Activated T-helper 1 cell treated with anti-CD3 and anti-CD28 coated beads, Interleukin-12 subunit alpha, Interleukin-12 subunit beta, Interleukin-2, Interleukin-4 antibody, amounts not matched to agents 30 ng/mL and 10 ng/mL and 1 ng/mL, durations not matched to agents 14 hours and 24 hours and 36 hours (primary cell): ENCODE measurements at regions not wholly inside any gene's neighbourhood (a gene's known extent, or its start where the extent isn't known, plus 50 kb on each side); places are given as distances from the start of the nearest gene placed in this dataset.
"Not testable (repeated sequence)": the region's sequence is repeated elsewhere in the genome, so short reads cannot be mapped to it uniquely, and the experiment has no call there.

Experiments used
- DNase-seq: peaks from one replicate; pipeline ENCODE4 v3.0.0; 2021; ENCODE audit warnings: low spot score
- H3K27ac Mint-ChIP-seq: one replicate; pipeline ENCODE4 v1.8.0; 2021; ENCODE audit warnings: mild to moderate bottlenecking, mixed read lengths
- H3K27me3 Mint-ChIP-seq: one replicate; pipeline ENCODE4 v1.8.0; 2022; ENCODE audit warnings: mild to moderate bottlenecking, moderate library complexity, mixed read lengths; ENCODE audit not compliant: insufficient read depth
- H3K36me3 Mint-ChIP-seq: one replicate; pipeline ENCODE4 v1.8.0; 2021; ENCODE audit warnings: low read depth, mixed read lengths
- H3K4me1 Mint-ChIP-seq: one replicate; pipeline ENCODE4 v1.8.0; 2021; ENCODE audit warnings: low read depth, mixed read lengths
- H3K4me3 Mint-ChIP-seq: one replicate; pipeline ENCODE4 v1.8.0; 2021; ENCODE audit warnings: mild to moderate bottlenecking, moderate library complexity, mixed read lengths
- H3K9me3 Mint-ChIP-seq: one replicate; pipeline ENCODE4 v1.8.0; 2021; ENCODE audit warnings: mixed read lengths
- intact Hi-C: fragments of 100-400 bp; cut with micrococcal nuclease; formaldehyde crosslinking; loops from one replicate; pipeline ENCODE4 v1.15.1; 2024

- Mint-ChIP-seq H3K4me1 (peaks cover 6% of the 10 kb centered on the region), H3K4me3 (no peak overlapping the region), H3K27ac (no peak overlapping the region), H3K27me3 (peaks cover 5% of the 10 kb centered on the region), H3K36me3 (no peaks in the 10 kb centered on the region), H3K9me3 (no peaks in the 10 kb centered on the region)
- no peak for DNase-seq
- intact Hi-C loops: loop anchor here (2.0 kb wide), 1 partner anchor 93 kb away; no protein-coding TSS in a partner anchor
These were observed 98.2 kb upstream of the IGLL5 start for GRCh38 chr22:22789233-22789921.

- Mint-ChIP-seq H3K27ac (no peak overlapping the region), H3K4me3 (no peak overlapping the region), H3K9me3 (no peaks in the 10 kb centered on the region), H3K36me3 (no peaks in the 10 kb centered on the region), H3K27me3 (peaks cover 2% of the 10 kb centered on the region), H3K4me1 (peaks cover 6% of the 10 kb centered on the region)
- DNase-seq: no peak
- intact Hi-C loops: loop anchor here (2.0 kb wide), 1 partner anchor 93 kb away; no protein-coding TSS in a partner anchor
These were observed 97.4 kb upstream of the IGLL5 start for GRCh38 chr22:22789922-22790845.

- Mint-ChIP-seq H3K36me3 (no peaks in the 10 kb centered on the region), H3K27me3 (peaks cover 2% of the 10 kb centered on the region), H3K4me3 (no peak overlapping the region), H3K27ac (no peak overlapping the region), H3K4me1 (peaks cover 6% of the 10 kb centered on the region), H3K9me3 (no peaks in the 10 kb centered on the region)
- intact Hi-C loops: no loop called here
- no peak for DNase-seq
These were observed 96.0 kb upstream of the IGLL5 start for GRCh38 chr22:22791438-22792181.

GRCh38 chr22:22792205-22792786 is 95.3 kb upstream of the IGLL5 start:
- not testable (repeated sequence) for DNase-seq

GRCh38 chr22:22795639-22796038 is 92.0 kb upstream of the IGLL5 start:
- DNase-seq, H3K36me3 Mint-ChIP-seq, intact Hi-C loops: not testable (repeated sequence)

More at GRCh38 chr22:22792205-22792786, 95.3 kb upstream of the IGLL5 start:
- H3K9me3 Mint-ChIP-seq, H3K4me3 Mint-ChIP-seq, H3K27ac Mint-ChIP-seq, H3K27me3 Mint-ChIP-seq, H3K4me1 Mint-ChIP-seq, H3K36me3 Mint-ChIP-seq, intact Hi-C loops: not testable (repeated sequence)

GRCh38 chr22:22796724-22797123 is 90.9 kb upstream of the IGLL5 start:
- no peaks in the 10 kb centered on the region for H3K4me1 Mint-ChIP-seq
- DNase-seq: no peak
- no peaks in the 10 kb centered on the region for H3K9me3 Mint-ChIP-seq
- H3K27me3 Mint-ChIP-seq: peaks cover 17% of the 10 kb centered on the region
- no peak overlapping the region for H3K27ac Mint-ChIP-seq
- no peak overlapping the region for H3K4me3 Mint-ChIP-seq
- H3K36me3 Mint-ChIP-seq: no peaks in the 10 kb centered on the region
- intact Hi-C loops: no loop called here

More at GRCh38 chr22:22795639-22796038, 92.0 kb upstream of the IGLL5 start:
- peaks cover 14% of the 10 kb centered on the region for H3K27me3 Mint-ChIP-seq
- not testable (repeated sequence) for H3K4me1 Mint-ChIP-seq, H3K4me3 Mint-ChIP-seq, H3K27ac Mint-ChIP-seq, H3K9me3 Mint-ChIP-seq

- no peak for DNase-seq
- H3K27me3 Mint-ChIP-seq: peaks cover 22% of the 10 kb centered on the region
- H3K36me3 Mint-ChIP-seq: no peaks in the 10 kb centered on the region
- no peaks in the 10 kb centered on the region for H3K9me3 Mint-ChIP-seq
- intact Hi-C loops: no loop called here
- H3K4me3 Mint-ChIP-seq: no peak overlapping the region
- H3K4me1 Mint-ChIP-seq: no peaks in the 10 kb centered on the region
- H3K27ac Mint-ChIP-seq: no peak overlapping the region
These were observed 89.4 kb upstream of the IGLL5 start for GRCh38 chr22:22798232-22798616.

GRCh38 chr22:22798716-22799115 is 88.9 kb upstream of the IGLL5 start:
- H3K4me1 Mint-ChIP-seq: no peaks in the 10 kb centered on the region
- intact Hi-C loops: no loop called here
- peaks cover 22% of the 10 kb centered on the region for H3K27me3 Mint-ChIP-seq
- DNase-seq: no peak
- no peaks in the 10 kb centered on the region for H3K9me3 Mint-ChIP-seq
- H3K36me3 Mint-ChIP-seq: no peaks in the 10 kb centered on the region
- no peak overlapping the region for H3K4me3 Mint-ChIP-seq
- H3K27ac Mint-ChIP-seq: no peak overlapping the region

- H3K4me3 Mint-ChIP-seq: no peak overlapping the region
- no peaks in the 10 kb centered on the region for H3K36me3 Mint-ChIP-seq
- H3K9me3 Mint-ChIP-seq: no peaks in the 10 kb centered on the region
- H3K27ac Mint-ChIP-seq: no peak overlapping the region
- no peaks in the 10 kb centered on the region for H3K4me1 Mint-ChIP-seq
- intact Hi-C loops: no loop called here
- H3K27me3 Mint-ChIP-seq: peaks cover 22% of the 10 kb centered on the region
- DNase-seq: no peak
These were observed 88.1 kb upstream of the IGLL5 start for GRCh38 chr22:22799561-22799960.

GRCh38 chr22:22800716-22801115 is 86.9 kb upstream of the IGLL5 start:
- no peak for DNase-seq
- Mint-ChIP-seq H3K9me3 (no peaks in the 10 kb centered on the region), H3K4me1 (no peaks in the 10 kb centered on the region), H3K27ac (no peak overlapping the region), H3K4me3 (no peak overlapping the region), H3K27me3 (peaks cover 25% of the 10 kb centered on the region), H3K36me3 (no peaks in the 10 kb centered on the region)
- intact Hi-C loops: no loop called here

GRCh38 chr22:22802339-22802970 is 85.2 kb upstream of the IGLL5 start:
- Mint-ChIP-seq H3K27ac (no peak overlapping the region), H3K4me3 (no peak overlapping the region), H3K9me3 (no peaks in the 10 kb centered on the region), H3K36me3 (no peaks in the 10 kb centered on the region), H3K27me3 (peaks cover 32% of the 10 kb centered on the region), H3K4me1 (no peaks in the 10 kb centered on the region)
- DNase-seq: peak; percentile 22
- intact Hi-C loops: loop anchor here (1.0 to 2.0 kb wide), 3 partner anchors 46 to 154 kb away; no protein-coding TSS in a partner anchor

GRCh38 chr22:22803285-22803853 is 84.2 kb upstream of the IGLL5 start:
- Mint-ChIP-seq H3K36me3 (no peaks in the 10 kb centered on the region), H3K4me3 (no peak overlapping the region), H3K27me3 (peaks cover 34% of the 10 kb centered on the region), H3K27ac (no peak overlapping the region), H3K4me1 (no peaks in the 10 kb centered on the region), H3K9me3 (no peaks in the 10 kb centered on the region)
- no peak for DNase-seq
- intact Hi-C loops: loop anchor here (2.0 kb wide), 1 partner anchor 45 kb away; no protein-coding TSS in a partner anchor
